ENCODE measurements at regions not wholly inside any gene's neighbourhood (a gene's known extent, or its start where the extent isn't known, plus 50 kb on each side); places are given as distances from the start of the nearest gene placed in this dataset.

DNA sequence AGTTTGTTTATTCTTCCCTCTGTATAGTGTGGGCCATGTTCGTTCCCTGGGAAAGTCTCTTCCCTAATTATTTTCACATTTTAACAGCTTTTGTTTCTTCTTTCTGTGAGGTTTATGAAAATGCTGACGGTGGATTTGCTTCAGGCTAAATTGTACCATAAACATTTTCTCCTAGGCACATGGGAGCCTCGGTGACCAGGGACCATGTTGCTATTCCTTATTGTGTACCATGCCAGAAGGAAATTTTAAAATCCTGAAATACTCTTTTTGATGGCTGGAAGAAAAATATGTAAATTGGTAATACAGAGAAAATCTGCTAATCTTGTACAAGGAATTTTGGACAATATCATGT lies 230.1 kb upstream of the JUN start:
- DNase-seq (ENCODE audit: unreplicated experiment), result no peak
- H3K27ac Mint-ChIP-seq (ENCODE audit: low read depth, unreplicated experiment), result peak overlapping the region; percentile 50
- ChIA-PET POLR2A (interaction anchor here (0.8 to 2.3 kb wide), 8 partner anchors 10 to 229 kb away, joined by 3 to 15 read pairs (median 3); partner anchors contain the start of gene JUN), CTCF (interaction anchor here (0.6 to 1.0 kb wide), 3 partner anchors 14 to 965 kb away, joined by 3 to 5 read pairs (median 4); no protein-coding TSS in a partner anchor)
- H3K4me1 Mint-ChIP-seq (ENCODE audit: insufficient read depth, unreplicated experiment), result peaks cover 23% of the 10 kb centered on the region
- no TSS peak for BruUV-seq (replicated peaks)
- TF ChIP-seq, protein P1, sequence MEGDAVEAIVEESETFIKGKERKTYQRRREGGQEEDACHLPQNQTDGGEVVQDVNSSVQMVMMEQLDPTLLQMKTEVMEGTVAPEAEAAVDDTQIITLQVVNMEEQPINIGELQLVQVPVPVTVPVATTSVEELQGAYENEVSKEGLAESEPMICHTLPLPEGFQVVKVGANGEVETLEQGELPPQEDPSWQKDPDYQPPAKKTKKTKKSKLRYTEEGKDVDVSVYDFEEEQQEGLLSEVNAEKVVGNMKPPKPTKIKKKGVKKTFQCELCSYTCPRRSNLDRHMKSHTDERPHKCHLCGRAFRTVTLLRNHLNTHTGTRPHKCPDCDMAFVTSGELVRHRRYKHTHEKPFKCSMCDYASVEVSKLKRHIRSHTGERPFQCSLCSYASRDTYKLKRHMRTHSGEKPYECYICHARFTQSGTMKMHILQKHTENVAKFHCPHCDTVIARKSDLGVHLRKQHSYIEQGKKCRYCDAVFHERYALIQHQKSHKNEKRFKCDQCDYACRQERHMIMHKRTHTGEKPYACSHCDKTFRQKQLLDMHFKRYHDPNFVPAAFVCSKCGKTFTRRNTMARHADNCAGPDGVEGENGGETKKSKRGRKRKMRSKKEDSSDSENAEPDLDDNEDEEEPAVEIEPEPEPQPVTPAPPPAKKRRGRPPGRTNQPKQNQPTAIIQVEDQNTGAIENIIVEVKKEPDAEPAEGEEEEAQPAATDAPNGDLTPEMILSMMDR (IDR thresholded peaks at IDR 0.05; ENCODE audit: unreplicated experiment), result no peak
- no peak overlapping the region for H3K4me3 Mint-ChIP-seq (ENCODE audit: unreplicated experiment)
- intact Hi-C loops (cut with micrococcal nuclease), result loop anchor here (10.0 kb wide), 1 partner anchor 199 kb away; no protein-coding TSS in a partner anchor
- H3K27me3 Mint-ChIP-seq (ENCODE audit: insufficient read depth, unreplicated experiment), result no peaks in the 10 kb centered on the region
- H3K9me3 Mint-ChIP-seq (ENCODE audit: unreplicated experiment), result no peaks in the 10 kb centered on the region
- H3K36me3 Mint-ChIP-seq (ENCODE audit: insufficient read depth, unreplicated experiment), result no peaks in the 10 kb centered on the region

GRCh38 chr1:59014827-59015226 lies 231.0 kb upstream of the JUN start:
- Mint-ChIP-seq H3K27me3 (ENCODE audit: insufficient read depth, unreplicated experiment) (no peaks in the 10 kb centered on the region), H3K27ac (ENCODE audit: low read depth, unreplicated experiment) (peak overlapping the region; percentile 50), H3K4me1 (ENCODE audit: insufficient read depth, unreplicated experiment) (peaks cover 26% of the 10 kb centered on the region), H3K9me3 (ENCODE audit: unreplicated experiment) (no peaks in the 10 kb centered on the region), H3K36me3 (ENCODE audit: insufficient read depth, unreplicated experiment) (no peaks in the 10 kb centered on the region), H3K4me3 (ENCODE audit: unreplicated experiment) (no peak overlapping the region)
- ChIA-PET CTCF (interaction anchor here (0.6 to 1.0 kb wide), 3 partner anchors 39 to 78 kb away, joined by 3 read pairs; no protein-coding TSS in a partner anchor), POLR2A (interaction anchor here (0.7 to 1.3 kb wide), 2 partner anchors 38 to 246 kb away, joined by 3 to 4 read pairs; no protein-coding TSS in a partner anchor)
- DNase-seq (ENCODE audit: unreplicated experiment), result no peak
- intact Hi-C loops (cut with micrococcal nuclease), result loop anchor here (10.0 kb wide), 1 partner anchor 200 kb away; no protein-coding TSS in a partner anchor
- no TSS peak for BruUV-seq (replicated peaks)
- TF ChIP-seq, protein P1 (IDR thresholded peaks at IDR 0.05; ENCODE audit: unreplicated experiment), result no peak

GRCh38 chr1:59015708-59016107 lies 231.9 kb upstream of the JUN start:
- H3K4me3 Mint-ChIP-seq (ENCODE audit: unreplicated experiment), result no peak overlapping the region
- ChIA-PET CTCF (interaction anchor here (0.9 to 1.0 kb wide), 2 partner anchors 39 to 44 kb away, joined by 3 read pairs; no protein-coding TSS in a partner anchor), POLR2A (interaction anchor here (0.6 to 1.3 kb wide), 5 partner anchors 39 to 684 kb away, joined by 3 to 4 read pairs (median 3); no protein-coding TSS in a partner anchor)
- TF ChIP-seq, protein P1 (IDR thresholded peaks at IDR 0.05; ENCODE audit: unreplicated experiment), result no peak
- H3K27me3 Mint-ChIP-seq (ENCODE audit: insufficient read depth, unreplicated experiment), result no peaks in the 10 kb centered on the region
- H3K36me3 Mint-ChIP-seq (ENCODE audit: insufficient read depth, unreplicated experiment), result no peaks in the 10 kb centered on the region
- DNase-seq (ENCODE audit: unreplicated experiment), result peak; percentile 81
- no TSS peak for BruUV-seq (replicated peaks)
- H3K4me1 Mint-ChIP-seq (ENCODE audit: insufficient read depth, unreplicated experiment), result peaks cover 35% of the 10 kb centered on the region
- peak overlapping the region; percentile 50 for H3K27ac Mint-ChIP-seq (ENCODE audit: low read depth, unreplicated experiment)
- intact Hi-C loops (cut with micrococcal nuclease), result loop anchor here (10.0 kb wide), 1 partner anchor 201 kb away; no protein-coding TSS in a partner anchor
- no peaks in the 10 kb centered on the region for H3K9me3 Mint-ChIP-seq (ENCODE audit: unreplicated experiment)

DNA sequence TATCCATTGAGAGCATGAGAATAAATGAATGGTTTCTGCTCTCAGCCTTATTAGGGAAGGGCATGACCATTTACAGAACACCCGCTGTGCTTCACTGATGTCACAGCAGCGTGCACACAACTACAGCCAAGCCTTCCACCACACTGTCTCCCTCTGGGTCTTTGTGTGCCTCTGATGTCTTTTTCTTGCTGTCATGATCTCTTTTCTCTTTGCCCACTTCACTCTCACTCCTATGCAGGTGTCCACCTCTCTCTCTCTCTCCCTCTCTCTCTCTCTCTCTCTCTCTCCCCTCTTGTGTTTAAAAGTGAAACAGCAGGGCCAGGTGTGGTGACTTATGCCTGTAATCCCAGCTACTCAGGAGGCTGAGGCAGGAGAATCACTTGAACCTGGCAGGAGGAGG lies 232.5 kb upstream of the JUN start:
- BruUV-seq (replicated peaks), result no TSS peak
- peak; percentile 20 for DNase-seq (ENCODE audit: unreplicated experiment)
- peaks cover 37% of the 10 kb centered on the region for H3K4me1 Mint-ChIP-seq (ENCODE audit: insufficient read depth, unreplicated experiment)
- no peaks in the 10 kb centered on the region for H3K27me3 Mint-ChIP-seq (ENCODE audit: insufficient read depth, unreplicated experiment)
- TF ChIP-seq, protein P1 (IDR thresholded peaks at IDR 0.05; ENCODE audit: unreplicated experiment), result no peak
- ChIA-PET CTCF (interaction anchor here (0.6 to 0.8 kb wide), 2 partner anchors 39 to 933 kb away, joined by 3 read pairs; no protein-coding TSS in a partner anchor), POLR2A (interaction anchor here (0.6 to 1.1 kb wide), 5 partner anchors 45 to 291 kb away, joined by 3 to 4 read pairs (median 3); partner anchors contain the start of gene JUN)
- no peaks in the 10 kb centered on the region for H3K9me3 Mint-ChIP-seq (ENCODE audit: unreplicated experiment)
- no peaks in the 10 kb centered on the region for H3K36me3 Mint-ChIP-seq (ENCODE audit: insufficient read depth, unreplicated experiment)
- H3K4me3 Mint-ChIP-seq (ENCODE audit: unreplicated experiment), result no peak overlapping the region
- intact Hi-C loops (cut with micrococcal nuclease), result loop anchor here (10.0 kb wide), 1 partner anchor 202 kb away; no protein-coding TSS in a partner anchor
- H3K27ac Mint-ChIP-seq (ENCODE audit: low read depth, unreplicated experiment), result peak overlapping the region; percentile 50
